ENCODE measurements at regions not wholly inside any gene's neighbourhood (a gene's known extent, or its start where the extent isn't known, plus 50 kb on each side); places are given as distances from the start of the nearest gene placed in this dataset.

DNA sequence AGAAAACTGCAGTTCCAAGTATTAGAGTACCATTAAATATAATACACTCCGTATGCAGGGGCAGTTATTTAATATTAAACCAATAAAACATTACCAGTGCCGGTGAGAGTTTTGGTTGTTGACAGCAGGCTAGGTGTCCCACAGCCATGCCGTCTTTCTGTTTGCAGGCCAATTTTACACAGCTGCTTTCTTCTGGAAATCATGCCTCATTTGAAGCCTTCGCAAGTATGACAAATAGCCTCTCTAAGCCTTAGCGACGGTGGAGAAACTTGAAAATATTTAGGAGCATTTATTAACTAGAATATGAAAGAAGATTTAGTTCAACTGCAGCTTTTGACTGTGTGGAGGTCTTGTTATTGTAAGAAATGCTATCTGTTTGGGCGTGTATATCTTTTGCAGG is 226.0 kb downstream of the BMP2 start:
- H3K4me3 ChIP-seq (ENCODE audit: low read depth in 2 of 2, low read length in 2 of 2), result no peak overlapping the region
- H3K9me3 ChIP-seq (ENCODE audit: control insufficient read depth, insufficient read depth, low read depth, low read length), result no peaks in the 10 kb centered on the region
- H3K27ac ChIP-seq (ENCODE audit: low read length), result no peak overlapping the region
- no peaks in the 10 kb centered on the region for H3K36me3 ChIP-seq (ENCODE audit: control insufficient read depth, insufficient read depth, low read length)
- no peaks in the 10 kb centered on the region for H3K4me1 ChIP-seq (ENCODE audit: control insufficient read depth, insufficient read depth, low read length)
- ChIA-PET POLR2A (no interaction called here), CTCF (no interaction called here)
- BruUV-seq (replicated peaks), result no TSS peak
- no peaks in the 10 kb centered on the region for H3K27me3 ChIP-seq (ENCODE audit: control insufficient read depth, insufficient read depth, low read length)
- intact Hi-C loops (cut with micrococcal nuclease; ENCODE audit: unreplicated experiment), result no loop called here
- DNase-seq (ENCODE audit: low read depth, low spot score) (no peak), ATAC-seq (no peak)
- TF ChIP-seq REST (IDR thresholded peaks at IDR 0.05; ENCODE audit: insufficient read depth in 1 of 2, low read depth in 2 of 2, low read length in 1 of 2) (no peak), CTCF (IDR thresholded peaks at IDR 0.05) (no peak)
- in situ Hi-C loops (cut with HindIII; ENCODE audit: low pct_unique_long_range_greater_than_20kb, low sequenced_read_pairs), result no loop called here

DNA sequence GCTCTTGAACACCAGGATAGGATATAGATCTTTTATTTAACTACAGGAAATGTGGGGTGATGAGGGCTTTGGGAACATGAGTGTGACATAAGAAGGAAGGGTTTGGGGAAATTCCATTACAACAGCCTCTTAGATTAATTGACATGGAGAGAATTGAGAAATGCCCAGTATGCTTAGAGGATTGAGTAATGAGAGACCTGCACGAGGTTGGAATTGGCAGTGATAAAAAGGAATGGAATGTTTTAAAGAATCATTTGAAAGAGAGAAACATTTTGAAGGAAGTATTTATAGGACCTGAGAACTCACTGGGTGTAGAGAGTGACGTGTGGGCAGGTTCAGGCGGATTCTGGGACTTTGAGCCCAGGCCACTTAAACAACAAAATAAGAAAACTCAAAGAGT is 227.0 kb downstream of the BMP2 start:
- no TSS peak for BruUV-seq (replicated peaks)
- Histone ChIP-seq H3K4me3 (ENCODE audit: low read depth in 2 of 2, low read length in 2 of 2) (no peak overlapping the region), H3K36me3 (ENCODE audit: control insufficient read depth, insufficient read depth, low read length) (no peaks in the 10 kb centered on the region), H3K27me3 (ENCODE audit: control insufficient read depth, insufficient read depth, low read length) (no peaks in the 10 kb centered on the region), H3K4me1 (ENCODE audit: control insufficient read depth, insufficient read depth, low read length) (no peaks in the 10 kb centered on the region), H3K9me3 (ENCODE audit: control insufficient read depth, insufficient read depth, low read depth, low read length) (no peaks in the 10 kb centered on the region), H3K27ac (ENCODE audit: low read length) (no peak overlapping the region)
- in situ Hi-C loops (cut with HindIII; ENCODE audit: low pct_unique_long_range_greater_than_20kb, low sequenced_read_pairs) (no loop called here), intact Hi-C loops (cut with micrococcal nuclease; ENCODE audit: unreplicated experiment) (no loop called here)
- ChIA-PET CTCF (no interaction called here), POLR2A (no interaction called here)
- no peak for TF ChIP-seq CTCF (IDR thresholded peaks at IDR 0.05)
- TF ChIP-seq POLR2AphosphoS5 (IDR thresholded peaks at IDR 0.05; ENCODE audit: low read depth, low read length), result no peak
- no peak for TF ChIP-seq TCF7L2 (IDR thresholded peaks at IDR 0.05; ENCODE audit: low read depth, low read length)
- TF ChIP-seq SIN3A (IDR thresholded peaks at IDR 0.05; ENCODE audit: borderline replicate concordance, insufficient read depth, low read depth, low read length), result no peak
- TF ChIP-seq REST (IDR thresholded peaks at IDR 0.05; ENCODE audit: insufficient read depth in 1 of 2, low read depth in 2 of 2, low read length in 1 of 2), result no peak
- DNase-seq (ENCODE audit: low read depth, low spot score) (no peak), ATAC-seq (no peak)

Measured in Panc1 (cell line).